ENCODE measurements at regions not wholly inside any gene's neighbourhood (a gene's known extent, or its start where the extent isn't known, plus 50 kb on each side); places are given as distances from the start of the nearest gene placed in this dataset.
A peak's percentile ranks its signal among the peaks of the same experiment; 100 is the strongest.

DNA sequence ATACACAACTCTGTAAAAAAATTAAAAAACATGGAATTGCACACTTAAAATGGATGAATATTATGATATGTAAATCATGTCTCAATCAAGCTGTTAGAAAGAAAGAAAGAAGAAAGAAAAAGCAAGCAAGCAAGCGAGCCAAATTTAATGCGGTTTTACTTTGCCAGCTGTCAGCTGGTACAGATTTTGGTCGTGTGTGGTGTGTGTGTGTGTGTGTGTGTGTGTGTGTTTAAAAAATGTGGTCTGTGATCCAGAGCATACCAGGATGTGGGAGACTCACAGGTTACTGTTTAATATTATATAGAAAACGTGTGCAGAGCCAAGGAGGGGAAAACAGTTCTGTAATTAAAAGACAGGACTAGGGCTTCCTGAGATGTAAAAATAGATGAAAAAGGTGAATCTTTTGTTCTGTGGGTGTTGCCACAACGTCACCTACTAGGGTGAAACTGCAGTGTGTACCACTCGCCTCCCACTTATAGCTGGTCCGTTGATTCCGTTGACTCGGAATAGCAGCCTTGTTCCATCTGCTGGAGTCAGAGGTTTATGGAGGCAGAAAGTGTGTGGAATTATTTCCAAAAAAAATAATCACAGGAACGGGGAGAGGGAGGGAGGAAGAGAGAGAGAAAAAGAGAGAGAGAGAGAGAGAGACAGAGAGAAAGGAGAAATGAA lies 197.7 kb downstream of the BCAS1 start:
- H3K9me3 ChIP-seq (ENCODE audit: insufficient read depth, low read length): no peaks in the 10 kb centered on the region
- H3K27me3 ChIP-seq (ENCODE audit: insufficient read depth, insufficient read length): no peaks in the 10 kb centered on the region
- no peaks in the 10 kb centered on the region for H3K36me3 ChIP-seq (ENCODE audit: insufficient read depth, insufficient read length, low read length)
- H3K4me3 ChIP-seq (ENCODE audit: insufficient read length, low read depth): no peak overlapping the region
- H3K9ac ChIP-seq (ENCODE audit: insufficient read length, low read depth): no peak overlapping the region
- no peak for TF ChIP-seq SUZ12 (IDR thresholded peaks at IDR 0.05; ENCODE audit: extremely low read depth, insufficient read depth, insufficient read length)
- no peak for TF ChIP-seq ZNF274 (IDR thresholded peaks at IDR 0.05; ENCODE audit: low read depth, low read length)
- no peak for TF ChIP-seq YY1 (IDR thresholded peaks at IDR 0.05; ENCODE audit: insufficient read depth, insufficient read length)
- H3K4me1 ChIP-seq (ENCODE audit: insufficient read depth, insufficient read length): peaks cover 2% of the 10 kb centered on the region
- no peak for DNase-seq (ENCODE audit: low read depth, low spot score)

- Histone ChIP-seq H3K9me3 (ENCODE audit: insufficient read depth, low read length) (no peaks in the 10 kb centered on the region), H3K27me3 (ENCODE audit: insufficient read depth, insufficient read length) (no peaks in the 10 kb centered on the region), H3K36me3 (ENCODE audit: insufficient read depth, insufficient read length, low read length) (no peaks in the 10 kb centered on the region), H3K9ac (ENCODE audit: insufficient read length, low read depth) (no peak overlapping the region), H3K4me3 (ENCODE audit: insufficient read length, low read depth) (no peak overlapping the region), H3K4me1 (ENCODE audit: insufficient read depth, insufficient read length) (peaks cover 2% of the 10 kb centered on the region)
- TF ChIP-seq YY1 (IDR thresholded peaks at IDR 0.05; ENCODE audit: insufficient read depth, insufficient read length) (no peak), SUZ12 (IDR thresholded peaks at IDR 0.05; ENCODE audit: extremely low read depth, insufficient read depth, insufficient read length) (no peak), ZNF274 (IDR thresholded peaks at IDR 0.05; ENCODE audit: low read depth, low read length) (no peak)
- no peak for DNase-seq (ENCODE audit: low read depth, low spot score)
Measured at GRCh38 chr20:53872081-53872541, 198.3 kb downstream of the BCAS1 start.

GRCh38 chr20:53871541-53871940 lies 198.9 kb downstream of the BCAS1 start:
- H3K27me3 ChIP-seq (ENCODE audit: insufficient read depth, insufficient read length): no peaks in the 10 kb centered on the region
- H3K4me3 ChIP-seq (ENCODE audit: insufficient read length, low read depth): no peak overlapping the region
- H3K9ac ChIP-seq (ENCODE audit: insufficient read length, low read depth): no peak overlapping the region
- H3K4me1 ChIP-seq (ENCODE audit: insufficient read depth, insufficient read length): peaks cover 2% of the 10 kb centered on the region
- no peaks in the 10 kb centered on the region for H3K9me3 ChIP-seq (ENCODE audit: insufficient read depth, low read length)
- DNase-seq (ENCODE audit: low read depth, low spot score): no peak
- TF ChIP-seq ZNF274 (IDR thresholded peaks at IDR 0.05; ENCODE audit: low read depth, low read length): no peak
- TF ChIP-seq SUZ12 (IDR thresholded peaks at IDR 0.05; ENCODE audit: extremely low read depth, insufficient read depth, insufficient read length): no peak
- no peak for TF ChIP-seq YY1 (IDR thresholded peaks at IDR 0.05; ENCODE audit: insufficient read depth, insufficient read length)
- H3K36me3 ChIP-seq (ENCODE audit: insufficient read depth, insufficient read length, low read length): no peaks in the 10 kb centered on the region

DNA sequence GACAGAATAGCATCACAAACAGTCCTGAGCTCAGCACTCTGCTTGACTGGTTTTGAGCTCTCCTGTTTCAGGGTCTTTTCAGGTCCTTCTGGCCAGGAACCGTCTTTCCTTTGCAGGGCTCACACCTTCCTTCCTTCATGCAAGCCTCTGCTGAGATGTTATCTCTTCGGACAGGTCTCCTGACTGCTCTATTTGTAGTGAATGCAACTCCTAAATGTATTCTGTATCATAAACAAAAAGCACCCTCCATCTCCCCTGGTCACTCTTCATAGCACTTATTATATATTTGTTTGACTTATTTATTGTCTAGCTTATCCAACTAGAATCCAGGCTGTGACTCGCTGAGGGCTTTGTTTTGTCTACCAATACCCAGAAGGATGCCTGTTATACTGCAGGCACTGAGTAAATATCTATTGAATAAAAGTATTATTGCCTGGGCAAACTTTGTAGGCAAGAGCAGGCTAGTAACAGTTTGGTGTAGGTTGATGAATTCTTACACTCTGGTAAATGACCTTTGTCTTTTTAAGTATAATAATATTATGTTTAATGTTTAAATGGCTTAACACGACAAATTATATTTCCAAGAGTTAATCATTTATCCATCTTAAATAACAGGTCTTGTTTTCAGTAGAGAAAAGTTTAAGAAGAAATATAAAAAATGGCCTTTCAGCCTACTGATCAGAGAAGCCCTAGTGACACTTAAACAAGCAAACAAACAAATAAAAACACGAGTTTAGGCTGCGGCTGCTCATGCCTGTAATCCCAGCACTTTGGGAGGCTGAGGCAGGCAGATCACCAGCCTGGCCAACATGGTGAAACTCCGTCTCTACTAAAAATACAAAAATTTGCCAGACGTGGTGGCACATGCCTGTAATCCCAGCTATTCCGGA lies 199.7 kb downstream of the BCAS1 start:
- no peak for DNase-seq (ENCODE audit: low read depth, low spot score)
- peak overlapping the region; percentile 2 for H3K9ac ChIP-seq (ENCODE audit: insufficient read length, low read depth)
- H3K4me1 ChIP-seq (ENCODE audit: insufficient read depth, insufficient read length): peaks cover 2% of the 10 kb centered on the region

DNA sequence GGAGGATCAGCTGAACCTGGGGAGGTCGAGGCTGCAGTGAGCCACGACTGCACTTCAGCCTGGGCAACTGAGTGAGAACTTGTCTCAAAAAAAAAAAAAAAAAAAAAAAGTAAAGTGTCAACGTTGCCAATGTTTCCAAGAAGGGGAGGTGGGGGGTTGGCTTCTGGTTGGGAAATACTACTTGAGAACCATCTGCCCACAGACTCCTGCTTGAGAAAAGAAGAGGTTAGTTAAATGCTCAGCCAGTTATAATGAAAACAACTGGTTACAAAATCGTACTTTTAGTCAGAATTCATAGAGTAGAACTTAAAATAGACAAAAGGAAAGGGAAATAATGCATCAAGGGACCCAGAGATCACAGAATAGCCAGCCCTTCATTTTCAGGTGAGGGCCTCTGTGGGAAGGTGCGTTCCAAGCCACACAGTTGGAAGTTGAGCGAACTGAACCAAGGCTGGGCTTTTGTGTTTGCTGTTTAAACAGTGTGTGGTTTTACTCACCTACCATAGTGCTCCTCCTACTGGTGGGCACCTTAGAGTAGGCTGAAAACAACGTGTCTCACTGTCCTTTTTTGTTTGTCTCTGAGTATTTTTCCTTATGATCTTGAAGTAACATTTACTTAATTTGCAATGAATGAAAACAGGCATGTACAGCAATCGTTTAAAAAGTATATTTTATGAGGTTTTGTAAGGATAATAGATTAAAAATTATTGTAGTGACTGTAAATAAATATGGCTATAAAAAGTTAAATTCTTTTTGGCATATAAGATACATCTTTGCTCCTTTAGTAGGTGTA lies 200.7 kb downstream of the BCAS1 start:
- TF ChIP-seq ZNF274 (IDR thresholded peaks at IDR 0.05; ENCODE audit: low read depth, low read length): no peak
- no peak for TF ChIP-seq YY1 (IDR thresholded peaks at IDR 0.05; ENCODE audit: insufficient read depth, insufficient read length)
- H3K9ac ChIP-seq (ENCODE audit: insufficient read length, low read depth): peak overlapping the region; percentile 2
- no peak overlapping the region for H3K4me3 ChIP-seq (ENCODE audit: insufficient read length, low read depth)
- DNase-seq (ENCODE audit: low read depth, low spot score): peak; percentile 87
- H3K27me3 ChIP-seq (ENCODE audit: insufficient read depth, insufficient read length): no peaks in the 10 kb centered on the region
- no peaks in the 10 kb centered on the region for H3K36me3 ChIP-seq (ENCODE audit: insufficient read depth, insufficient read length, low read length)
- peaks cover 2% of the 10 kb centered on the region for H3K4me1 ChIP-seq (ENCODE audit: insufficient read depth, insufficient read length)
- no peaks in the 10 kb centered on the region for H3K9me3 ChIP-seq (ENCODE audit: insufficient read depth, low read length)

More for the DNA sequence above, 199.7 kb downstream of the BCAS1 start:
- TF ChIP-seq SUZ12 (IDR thresholded peaks at IDR 0.05; ENCODE audit: extremely low read depth, insufficient read depth, insufficient read length): no peak
- no peak for TF ChIP-seq ZNF274 (IDR thresholded peaks at IDR 0.05; ENCODE audit: low read depth, low read length)
- no peak for TF ChIP-seq YY1 (IDR thresholded peaks at IDR 0.05; ENCODE audit: insufficient read depth, insufficient read length)
- no peaks in the 10 kb centered on the region for H3K36me3 ChIP-seq (ENCODE audit: insufficient read depth, insufficient read length, low read length)
- no peak overlapping the region for H3K4me3 ChIP-seq (ENCODE audit: insufficient read length, low read depth)
- no peaks in the 10 kb centered on the region for H3K27me3 ChIP-seq (ENCODE audit: insufficient read depth, insufficient read length)
- no peaks in the 10 kb centered on the region for H3K9me3 ChIP-seq (ENCODE audit: insufficient read depth, low read length)

- H3K4me1 ChIP-seq (ENCODE audit: insufficient read depth, insufficient read length): peaks cover 2% of the 10 kb centered on the region
- TF ChIP-seq YY1 (IDR thresholded peaks at IDR 0.05; ENCODE audit: insufficient read depth, insufficient read length): no peak
- TF ChIP-seq ZNF274 (IDR thresholded peaks at IDR 0.05; ENCODE audit: low read depth, low read length): no peak
- no peaks in the 10 kb centered on the region for H3K36me3 ChIP-seq (ENCODE audit: insufficient read depth, insufficient read length, low read length)
- no peak for DNase-seq (ENCODE audit: low read depth, low spot score)
- H3K27me3 ChIP-seq (ENCODE audit: insufficient read depth, insufficient read length): no peaks in the 10 kb centered on the region
- no peak overlapping the region for H3K4me3 ChIP-seq (ENCODE audit: insufficient read length, low read depth)
- no peaks in the 10 kb centered on the region for H3K9me3 ChIP-seq (ENCODE audit: insufficient read depth, low read length)
- H3K9ac ChIP-seq (ENCODE audit: insufficient read length, low read depth): peak overlapping the region; percentile 68
Measured at GRCh38 chr20:53867741-53868351, 202.5 kb downstream of the BCAS1 start.
